ENCODE measurements at regions not wholly inside any gene's neighbourhood (a gene's known extent, or its start where the extent isn't known, plus 50 kb on each side); places are given as distances from the start of the nearest gene placed in this dataset.

GRCh38 chr1:201690528-201690927 is 138.4 kb upstream of the IPO9 start:
- TF ChIP-seq CTCF (IDR thresholded peaks at IDR 0.05; ENCODE audit: low read depth, low read length) (no peak), POLR2A (IDR thresholded peaks at IDR 0.05; ENCODE audit: extremely low read depth, insufficient read length) (no peak)

Measured in NB4 (cell line).